ENCODE measurements at regions not wholly inside any gene's neighbourhood (a gene's known extent, or its start where the extent isn't known, plus 50 kb on each side); places are given as distances from the start of the nearest gene placed in this dataset.

GRCh38 chr4:177789610-177790009 is 347.4 kb upstream of the AGA start:
- no peak overlapping the region for H3K27ac ChIP-seq

GRCh38 chr4:177791188-177791587 is 349.0 kb upstream of the AGA start:
- TF ChIP-seq CTCF (conservative IDR thresholded peaks at IDR 0.05) (no peak), ZFX (IDR thresholded peaks at IDR 0.05) (no peak)

More at GRCh38 chr4:177789610-177790009, 347.4 kb upstream of the AGA start:
- TF ChIP-seq ZFX (IDR thresholded peaks at IDR 0.05) (no peak), CTCF (conservative IDR thresholded peaks at IDR 0.05) (no peak)

GRCh38 chr4:177796841-177797240 is 354.6 kb upstream of the AGA start:
- TF ChIP-seq CTCF (conservative IDR thresholded peaks at IDR 0.05) = no peak
- no peak for TF ChIP-seq ZFX (IDR thresholded peaks at IDR 0.05)
- H3K27ac ChIP-seq = no peak overlapping the region

More at GRCh38 chr4:177791188-177791587, 349.0 kb upstream of the AGA start:
- H3K27ac ChIP-seq = no peak overlapping the region

- TF ChIP-seq CTCF (conservative IDR thresholded peaks at IDR 0.05) = no peak
- H3K27ac ChIP-seq = no peak overlapping the region
Observed at GRCh38 chr4:177798161-177798560, 355.9 kb upstream of the AGA start.

GRCh38 chr4:177802162-177802561 is 359.9 kb upstream of the AGA start:
- H3K27ac ChIP-seq = no peak overlapping the region
- no peak for TF ChIP-seq CTCF (conservative IDR thresholded peaks at IDR 0.05)

GRCh38 chr4:177802661-177803060 is 360.4 kb upstream of the AGA start:
- no peak overlapping the region for H3K27ac ChIP-seq
- TF ChIP-seq CTCF (conservative IDR thresholded peaks at IDR 0.05) (no peak), ZFX (IDR thresholded peaks at IDR 0.05) (no peak)

- H3K27ac ChIP-seq = no peak overlapping the region
- TF ChIP-seq ZFX (IDR thresholded peaks at IDR 0.05) (no peak), CTCF (conservative IDR thresholded peaks at IDR 0.05) (no peak)
Observed at GRCh38 chr4:177803151-177803550, 360.9 kb upstream of the AGA start.

Data from C4-2B (cell line).